SK-N-SH (cell line): ENCODE measurements at regions not wholly inside any gene's neighbourhood (a gene's known extent, or its start where the extent isn't known, plus 50 kb on each side); places are given as distances from the start of the nearest gene placed in this dataset.

Source experiments
- CTCF ChIA-PET: fragments of 300-600, 350-600 bp; formaldehyde crosslinking; extraction: SDS; loops from one replicate; lab custom pipeline; 2021; lab: Yijun Ruan, JAX
- POLR2A ChIA-PET: fragments of 350-600 bp; sonication (Branson Sonifier 250); formaldehyde crosslinking; extraction: SDS; loops from one replicate; lab custom pipeline; 2020; ENCODE audit warnings: antibody characterized with exemption, inconsistent platforms; lab: Yijun Ruan, JAX
- DNase-seq: peaks from one replicate; pipeline ENCODE4 v3.0.0; 2012
- H2AFZ ChIP-seq: fragments of 200-600 bp; sonication (generic); 2 replicates; pipeline ENCODE4 v1.8.1; 2016; ENCODE audit warnings: antibody characterized with exemption, mild to moderate bottlenecking, low read depth
- H3F3A ChIP-seq: fragments of 200-600 bp; sonication (generic); replicated peaks from 2 replicates; pipeline ENCODE3; 2016; ENCODE audit warnings: antibody characterized with exemption, mild to moderate bottlenecking; ENCODE audit not compliant: insufficient read depth
- H3K27ac ChIP-seq, 2 experiments: fragments of 200-500 bp in 1 of 2; fragments of 200-600 bp in 1 of 2; sonication (Bioruptor generic) in 1 of 2; sonication (generic), shearing (Covaris generic) in 1 of 2; 2 replicates each; pipeline versions ENCODE4 v1.5.1 to v1.6.1; 2014 to 2016; ENCODE audit warnings: low read depth in 2 of 2, inconsistent platforms in 1 of 2, low read length in 1 of 2, mild to moderate bottlenecking in 1 of 2, mixed read lengths in 1 of 2
- H3K27me3 ChIP-seq: fragments of 200-600 bp; sonication (generic), shearing (Covaris generic); 2 replicates; pipeline ENCODE4 v1.6.1; 2016; ENCODE audit warnings: mixed run types; ENCODE audit not compliant: insufficient read depth
- H3K36me3 ChIP-seq, 2 experiments: fragments of 200-500 bp in 1 of 2; fragments of 200-600 bp in 1 of 2; sonication (Bioruptor generic) in 1 of 2; sonication (generic) in 1 of 2; replicated peaks in 1 of 2; 2 replicates each; pipeline versions ENCODE3 to v1.5.1; 2014 to 2016; ENCODE audit warnings: low read length in 1 of 2, mild to moderate bottlenecking in 1 of 2; ENCODE audit not compliant: insufficient read depth in 2 of 2, control insufficient read depth in 1 of 2
- H3K4me1 ChIP-seq, 2 experiments: fragments of 200-500 bp in 1 of 2; fragments of 200-600 bp in 1 of 2; sonication (Bioruptor generic) in 1 of 2; sonication (generic), shearing (Covaris generic) in 1 of 2; 2 replicates each; pipeline versions ENCODE4 v1.5.1 to v1.6.1; 2014 to 2016; ENCODE audit warnings: low read depth in 1 of 2, low read length in 1 of 2, mixed run types in 1 of 2; ENCODE audit not compliant: insufficient read depth in 2 of 2, control insufficient read depth in 1 of 2
- H3K4me2 ChIP-seq: fragments of 200-600 bp; sonication (generic), shearing (Covaris generic); 2 replicates; pipeline ENCODE4 v1.6.1; 2017; ENCODE audit warnings: mixed run types
- H3K4me3 ChIP-seq, 2 experiments: fragments of 200-500 bp in 1 of 2; fragments of 200-600 bp in 1 of 2; sonication (Bioruptor generic) in 1 of 2; sonication (generic), shearing (Covaris generic) in 1 of 2; 2 replicates each; pipeline versions ENCODE4 v1.5.1 to v1.8.1; 2014 to 2016; ENCODE audit warnings: low read depth in 2 of 2, inconsistent platforms in 1 of 2, low read length in 1 of 2, mild to moderate bottlenecking in 1 of 2, mixed read lengths in 1 of 2, moderate library complexity in 1 of 2
- H3K79me2 ChIP-seq: fragments of 200-600 bp; sonication (generic); 2 replicates; pipeline ENCODE4 v1.8.1; 2017; ENCODE audit warnings: mild to moderate bottlenecking; ENCODE audit not compliant: insufficient read depth
- H3K9ac ChIP-seq: fragments of 200-600 bp; sonication (generic); 2 replicates; pipeline ENCODE4 v1.6.1; 2017; ENCODE audit warnings: mixed run types
- H3K9me2 ChIP-seq: fragments of 200-600 bp; sonication (generic); 2 replicates; pipeline ENCODE4 v1.6.1; 2017; ENCODE audit warnings: mixed run types
- H3K9me3 ChIP-seq: fragments of 200-600 bp; sonication (generic); 2 replicates; pipeline ENCODE4 v1.6.1; 2017; ENCODE audit warnings: mixed run types, mild to moderate bottlenecking, moderate library complexity
- H4K20me1 ChIP-seq: fragments of 200-600 bp; sonication (generic); 2 replicates; pipeline ENCODE4 v1.6.1; 2017; ENCODE audit warnings: mild to moderate bottlenecking, mixed run types; ENCODE audit not compliant: insufficient read depth
- ELF1 ChIP-seq: IDR thresholded peaks from 2 replicates; pipeline ENCODE4 v1.4.0; 2012
- FOSL2 ChIP-seq: IDR thresholded peaks from 2 replicates; pipeline ENCODE4 v1.4.0; 2012; ENCODE audit warnings: low read depth, mild to moderate bottlenecking, moderate library complexity, borderline replicate concordance
- FOXJ3 ChIP-seq: sonication (generic); formaldehyde crosslinking; IDR thresholded peaks from 2 replicates; pipeline ENCODE4 v1.5.1; 2020; ENCODE audit warnings: mild to moderate bottlenecking, missing genetic modification reagents
- GATA2 ChIP-seq: sonication (generic); formaldehyde crosslinking; IDR thresholded peaks from 2 replicates; pipeline ENCODE4 v1.5.0; 2020; ENCODE audit warnings: mild to moderate bottlenecking, missing genetic modification reagents
- IRF3 ChIP-seq: fragments of 150-350 bp; IDR thresholded peaks from 2 replicates; pipeline ENCODE4 v1.6.1; 2016; ENCODE audit warnings: mild to moderate bottlenecking, low read depth, low read length
- MAX ChIP-seq: IDR thresholded peaks from 2 replicates; pipeline ENCODE4 v1.4.0; 2012; ENCODE audit warnings: low read depth
- MEF2A ChIP-seq: IDR thresholded peaks from 2 replicates; pipeline ENCODE4 v1.4.0; 2012; ENCODE audit warnings: low read depth, borderline replicate concordance
- MXI1 ChIP-seq: IDR thresholded peaks from 2 replicates; pipeline ENCODE4 v1.6.1; 2012; ENCODE audit warnings: mild to moderate bottlenecking, low read depth, low read length, improper control_type of control experiment
- NRF1 ChIP-seq: IDR thresholded peaks from 2 replicates; pipeline ENCODE4 v1.6.1; 2012; ENCODE audit warnings: low read depth, mild to moderate bottlenecking, low read length
- POLR2AphosphoS5 ChIP-seq: IDR thresholded peaks from 2 replicates; pipeline ENCODE4 v1.6.1; 2012; ENCODE audit warnings: low read depth, low read length
- RAD21 ChIP-seq: IDR thresholded peaks from 2 replicates; pipeline ENCODE4 v1.6.1; 2012; ENCODE audit warnings: mild to moderate bottlenecking, low read length
- RCOR1 ChIP-seq: fragments of 150-350 bp; IDR thresholded peaks from 2 replicates; pipeline ENCODE4 v1.6.1; 2017; ENCODE audit warnings: antibody characterized with exemption, low read length
- REST ChIP-seq: IDR thresholded peaks from 2 replicates; pipeline ENCODE4 v1.6.1; 2012; ENCODE audit warnings: mild to moderate bottlenecking, low read depth, low read length, moderate library complexity
- RFX5 ChIP-seq: IDR thresholded peaks from 2 replicates; pipeline ENCODE4 v1.6.1; 2012; ENCODE audit warnings: mild to moderate bottlenecking, improper control_type of control experiment, low read length
- RXRA ChIP-seq: IDR thresholded peaks from 2 replicates; pipeline ENCODE4 v1.4.0; 2012; ENCODE audit warnings: low read depth, mild to moderate bottlenecking, borderline replicate concordance
- SIN3A ChIP-seq: IDR thresholded peaks from 2 replicates; pipeline ENCODE4 v1.6.1; 2012; ENCODE audit warnings: low read depth, mild to moderate bottlenecking, low read length, moderate library complexity, borderline replicate concordance
- TCF12 ChIP-seq: IDR thresholded peaks from 2 replicates; pipeline ENCODE4 v1.4.0; 2012
- TEAD4 ChIP-seq: IDR thresholded peaks from 2 replicates; pipeline ENCODE4 v1.4.0; 2012; ENCODE audit warnings: mild to moderate bottlenecking, borderline replicate concordance; ENCODE audit not compliant: insufficient read depth
- YY1 ChIP-seq: IDR thresholded peaks from 2 replicates; pipeline ENCODE4 v1.4.0; 2012; ENCODE audit warnings: low read depth, mild to moderate bottlenecking
- ZBTB33 ChIP-seq: IDR thresholded peaks from 2 replicates; pipeline ENCODE4 v1.4.0; 2012; ENCODE audit warnings: low read depth, borderline replicate concordance
- WGBS: methylation state at CpG from one replicate; pipeline ENCODE4 v1.1.6; 2017; ENCODE audit warnings: low lambda C conversion rate; 5-methylcytosine and 5-hydroxymethylcytosine counted together

GRCh38 chr4:147309434-147309833 lies 171.5 kb upstream of the EDNRA start:
- WGBS, result 74% methylated on average over 4 of the region's 4 CpGs
- H3K36me3 ChIP-seq, result no peaks in the 10 kb centered on the region
- no peaks in the 10 kb centered on the region for H3K27me3 ChIP-seq
- no peak for DNase-seq
- no peak for TF ChIP-seq REST
- TF ChIP-seq GATA2 (CRISPR knock-in tag), result no peak
- TF ChIP-seq IRF3, result no peak
- no peak for TF ChIP-seq SIN3A
- no peak for TF ChIP-seq ELF1
- TF ChIP-seq FOXJ3 (CRISPR knock-in tag), result no peak
- TF ChIP-seq RXRA, result no peak
- TF ChIP-seq RFX5, result no peak
- TF ChIP-seq FOSL2, result no peak
- no peak for TF ChIP-seq MXI1
- no peak for TF ChIP-seq RAD21
- TF ChIP-seq NRF1, result no peak
- TF ChIP-seq TEAD4, result no peak
- TF ChIP-seq MAX, result no peak
- TF ChIP-seq RCOR1, result no peak
- TF ChIP-seq POLR2AphosphoS5, result no peak
- no peak for TF ChIP-seq MEF2A
- no peak for TF ChIP-seq ZBTB33
- no peak for TF ChIP-seq YY1
- TF ChIP-seq TCF12, result no peak
- H3K4me3 ChIP-seq, result no peak overlapping the region
- no peaks in the 10 kb centered on the region for H4K20me1 ChIP-seq
- H3K4me1 ChIP-seq, result peaks cover 0 to 5% of the 10 kb centered on the region in 2 experiments; a peak in 2 of 4 replicates
- H3K9me2 ChIP-seq, result no peaks in the 10 kb centered on the region
- H3K27ac ChIP-seq, result no peak overlapping the region
- CTCF ChIA-PET, result interaction anchor here (0.5 kb wide), 1 partner anchor 167 kb away, joined by 3 read pairs; no protein-coding TSS in a partner anchor
- H3K4me2 ChIP-seq, result no peak overlapping the region
- no peak overlapping the region for H2AFZ ChIP-seq
- POLR2A ChIA-PET, result no interaction called here
- no peaks in the 10 kb centered on the region for H3K79me2 ChIP-seq
- no peak overlapping the region for H3K9ac ChIP-seq
- no peaks in the 10 kb centered on the region for H3F3A ChIP-seq
- no peaks in the 10 kb centered on the region for H3K9me3 ChIP-seq
